GM12874 (cell line): ENCODE measurements at regions not wholly inside any gene's neighbourhood (a gene's known extent, or its start where the extent isn't known, plus 50 kb on each side); places are given as distances from the start of the nearest gene placed in this dataset.

Experiments
- TF ChIP-seq, protein P1 (sequence below): IDR thresholded peaks from 2 replicates; pipeline ENCODE4 v1.5.1; 2011; ENCODE audit warnings: low read depth, mild to moderate bottlenecking, control low read depth, low read length, moderate library complexity; ENCODE audit not compliant: insufficient read depth

DNA sequence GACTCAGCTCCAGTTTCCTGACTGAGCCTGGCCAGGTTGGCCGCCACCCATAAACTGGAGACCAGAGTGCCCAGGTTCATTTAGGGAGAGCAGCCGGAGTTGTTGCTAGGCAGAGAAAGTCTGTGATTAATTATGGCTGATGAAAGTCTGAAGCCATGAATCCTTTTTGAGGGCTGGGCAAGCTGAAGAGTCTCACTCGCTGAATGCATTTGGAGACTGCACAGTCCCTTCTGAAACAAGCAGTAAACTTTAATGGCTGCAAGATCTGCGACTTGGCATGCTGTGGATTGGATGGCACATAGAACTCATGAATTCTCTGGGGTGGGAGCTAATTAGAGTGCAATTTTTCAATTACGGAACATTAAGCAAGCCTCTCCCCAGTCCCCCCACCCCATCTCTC, 282.1 kb downstream of the RPLP1 start:
- TF ChIP-seq, protein P1, sequence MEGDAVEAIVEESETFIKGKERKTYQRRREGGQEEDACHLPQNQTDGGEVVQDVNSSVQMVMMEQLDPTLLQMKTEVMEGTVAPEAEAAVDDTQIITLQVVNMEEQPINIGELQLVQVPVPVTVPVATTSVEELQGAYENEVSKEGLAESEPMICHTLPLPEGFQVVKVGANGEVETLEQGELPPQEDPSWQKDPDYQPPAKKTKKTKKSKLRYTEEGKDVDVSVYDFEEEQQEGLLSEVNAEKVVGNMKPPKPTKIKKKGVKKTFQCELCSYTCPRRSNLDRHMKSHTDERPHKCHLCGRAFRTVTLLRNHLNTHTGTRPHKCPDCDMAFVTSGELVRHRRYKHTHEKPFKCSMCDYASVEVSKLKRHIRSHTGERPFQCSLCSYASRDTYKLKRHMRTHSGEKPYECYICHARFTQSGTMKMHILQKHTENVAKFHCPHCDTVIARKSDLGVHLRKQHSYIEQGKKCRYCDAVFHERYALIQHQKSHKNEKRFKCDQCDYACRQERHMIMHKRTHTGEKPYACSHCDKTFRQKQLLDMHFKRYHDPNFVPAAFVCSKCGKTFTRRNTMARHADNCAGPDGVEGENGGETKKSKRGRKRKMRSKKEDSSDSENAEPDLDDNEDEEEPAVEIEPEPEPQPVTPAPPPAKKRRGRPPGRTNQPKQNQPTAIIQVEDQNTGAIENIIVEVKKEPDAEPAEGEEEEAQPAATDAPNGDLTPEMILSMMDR: no peak

GRCh38 chr15:69735121-69735520, 282.5 kb downstream of the RPLP1 start:
- TF ChIP-seq, protein P1: no peak

DNA sequence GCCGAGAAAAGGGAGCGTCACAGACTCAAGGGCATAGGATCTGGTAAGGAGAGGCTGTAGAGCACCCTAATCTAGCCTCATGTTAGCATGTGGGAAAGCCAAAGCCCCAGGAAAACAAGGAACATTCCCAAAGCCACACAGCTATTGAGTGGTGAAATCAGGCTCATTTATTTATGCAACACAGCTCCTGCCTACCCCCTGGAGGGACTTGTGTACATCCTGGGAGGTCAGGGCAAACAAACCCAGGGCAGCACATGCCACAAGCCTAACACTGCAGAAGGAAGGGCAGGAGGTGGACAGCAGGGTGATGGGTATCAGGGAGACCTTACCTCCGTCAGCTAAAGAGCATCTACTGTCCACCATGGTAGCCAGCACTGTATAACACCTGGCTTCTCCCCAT, 283.5 kb downstream of the RPLP1 start:
- TF ChIP-seq, protein P1: no peak

GRCh38 chr15:69737916-69738315, 285.3 kb downstream of the RPLP1 start:
- TF ChIP-seq, protein P1: no peak

DNA sequence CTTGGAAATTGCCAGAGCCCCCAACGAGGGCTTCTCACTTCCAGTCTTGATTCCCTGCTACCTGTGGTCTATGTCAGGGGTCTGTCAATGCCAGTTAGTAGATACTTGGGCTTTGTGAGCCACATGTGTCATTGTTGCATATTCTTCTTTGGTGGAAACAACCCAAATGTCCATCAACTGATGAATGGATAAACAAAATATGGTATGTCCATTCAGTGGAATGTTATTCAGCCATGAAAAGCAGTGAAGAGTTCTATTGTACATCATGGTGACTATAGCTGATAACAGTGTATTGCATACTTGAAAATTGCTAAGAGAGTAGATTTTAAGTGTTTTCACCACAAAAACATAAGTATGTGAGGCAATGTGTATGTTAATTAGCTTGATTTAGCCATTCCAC, 288.1 kb downstream of the RPLP1 start:
- TF ChIP-seq, protein P1: no peak

DNA sequence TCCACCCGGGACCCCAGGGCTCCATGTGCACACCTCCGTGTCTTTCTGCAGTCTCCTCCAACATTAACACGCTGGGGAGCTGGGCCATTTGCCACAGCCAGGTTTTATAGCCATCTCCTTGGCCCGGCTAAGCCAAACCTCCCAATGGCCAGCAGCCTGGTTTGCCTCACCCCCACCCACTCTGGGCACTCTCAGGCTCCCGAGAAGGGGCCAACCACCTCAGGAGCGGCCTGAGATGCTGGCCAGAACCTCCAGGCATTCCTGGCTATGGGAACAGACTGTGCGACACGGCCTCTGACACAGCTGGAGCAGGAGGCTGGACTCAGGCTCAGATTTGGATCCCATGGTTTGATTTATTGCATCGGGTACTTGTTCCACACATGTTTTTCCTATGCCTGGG, 289.7 kb downstream of the RPLP1 start:
- TF ChIP-seq, protein P1: no peak

DNA sequence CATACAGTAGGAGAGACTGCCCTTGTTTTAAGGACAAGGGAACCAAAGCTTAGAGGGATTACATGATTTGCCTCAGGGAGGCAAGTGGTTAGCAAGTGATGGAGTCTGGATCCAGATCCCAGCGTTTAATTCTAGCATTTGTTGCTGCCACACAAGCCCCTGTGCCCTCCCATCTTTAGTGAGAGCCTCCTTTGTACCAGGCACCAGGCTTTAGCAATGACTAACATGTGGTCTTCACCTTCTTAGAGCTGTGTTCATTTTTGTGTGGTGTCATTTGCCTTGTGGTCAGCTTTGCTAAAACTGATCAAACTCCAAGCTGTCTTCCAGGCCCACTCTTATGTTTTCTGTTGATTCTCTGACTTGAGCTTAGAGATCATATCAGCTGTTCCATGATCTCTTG, 290.5 kb downstream of the RPLP1 start:
- TF ChIP-seq, protein P1: no peak
